ENCODE measurements at regions not wholly inside any gene's neighbourhood (a gene's known extent, or its start where the extent isn't known, plus 50 kb on each side); places are given as distances from the start of the nearest gene placed in this dataset.

- Histone ChIP-seq H3K79me1 (ENCODE audit: low read depth in 1 of 2, low read length in 2 of 2) (no peaks in the 10 kb centered on the region), H2BK120ac (ENCODE audit: low read depth, low read length) (no peak overlapping the region), H3K18ac (ENCODE audit: low read depth, low read length) (no peak overlapping the region), H2BK15ac (ENCODE audit: low read depth, low read length) (no peak overlapping the region), H3K9me1 (ENCODE audit: insufficient read depth, low read length) (peaks cover 3% of the 10 kb centered on the region; the same call in 1 of the 2 replicates), H3K9me3 (ENCODE audit: control insufficient read depth, insufficient read depth, low read length) (no peaks in the 10 kb centered on the region), H3K4me3 (ENCODE audit: insufficient read depth, low read depth, low read length) (no peak overlapping the region), H2BK20ac (ENCODE audit: low read depth, low read length) (no peak overlapping the region), H4K5ac (ENCODE audit: low read depth, low read length) (no peak overlapping the region), H4K8ac (ENCODE audit: low read depth in 2 of 2, low read length in 2 of 2) (no peak overlapping the region), H2AK9ac (replicated peaks; ENCODE audit: low read depth, low read length, poor library complexity) (no peak overlapping the region), H2BK5ac (ENCODE audit: low read depth, low read length, poor library complexity, severe bottlenecking) (no peak overlapping the region), H3K23ac (ENCODE audit: low read depth, low read length) (no peak overlapping the region), H3K27me3 (ENCODE audit: control insufficient read depth, insufficient read depth, low read length) (no peaks in the 10 kb centered on the region), H3K4me2 (ENCODE audit: low read depth, low read length) (no peak overlapping the region), H3K56ac (ENCODE audit: extremely low read depth, insufficient read depth, low read length) (no peak overlapping the region), H2AFZ (replicated peaks; ENCODE audit: low read length, poor library complexity) (peak overlapping the region; percentile 14), H3K27ac (ENCODE audit: insufficient read depth, low read length) (no peak overlapping the region), H4K20me1 (ENCODE audit: insufficient read depth, low read length) (no peaks in the 10 kb centered on the region), H3K9ac (ENCODE audit: low read depth, low read length) (no peak overlapping the region), H3K4ac (ENCODE audit: low read depth, low read length) (no peak overlapping the region), H4K91ac (ENCODE audit: insufficient read depth, low read depth, low read length) (no peak overlapping the region), H2AK5ac (ENCODE audit: low read depth, low read length) (no peak overlapping the region), H3K36me3 (ENCODE audit: control insufficient read depth, insufficient read depth, low read length) (no peaks in the 10 kb centered on the region), H3K14ac (replicated peaks; ENCODE audit: low read depth, low read length) (no peak overlapping the region), H3K4me1 (ENCODE audit: control insufficient read depth, insufficient read depth, low read length) (no peaks in the 10 kb centered on the region)
- ATAC-seq (ENCODE audit: low read depth), result no peak
- ChIA-PET POLR2A (ENCODE audit: unreplicated experiment) (no interaction called here), CTCF (no interaction called here)
- WGBS, 2 experiments (ENCODE audit: extremely low coverage in 2 of 2, insufficient read length in 1 of 2), result 73% methylated on average over 4 of the region's 6 CpGs; no CpG with 5 or more reads in 1 of the 2 experiments
- no TSS peak for BruUV-seq (replicated peaks)
- TF ChIP-seq MAFK (IDR thresholded peaks at IDR 0.05; ENCODE audit: low read depth, low read length), result no peak
- no peak for TF ChIP-seq RAD21 (IDR thresholded peaks at IDR 0.05; ENCODE audit: low read length)
- in situ Hi-C loops (cut with MboI; ENCODE audit: low sequenced_read_pairs), result no loop called here
- DNase-seq, result no peak
- dilution Hi-C loops (cut with HindIII; ENCODE audit: low sequenced_read_pairs, unreplicated experiment), result no loop called here
- intact Hi-C loops (cut with micrococcal nuclease), result no loop called here
Measured at GRCh38 chr20:57920971-57921370, 211.2 kb upstream of the PMEPA1 start.

Data from IMR-90 (cell line).